B cell (primary cell): ENCODE measurements at regions not wholly inside any gene's neighbourhood (a gene's known extent, or its start where the extent isn't known, plus 50 kb on each side); places are given as distances from the start of the nearest gene placed in this dataset.

Experiments
- EZH2 ChIP-seq: IDR thresholded peaks from 2 replicates; pipeline ENCODE4 v1.6.1; 2012; ENCODE audit warnings: borderline replicate concordance, low read depth, mild to moderate bottlenecking, moderate library complexity, low read length; ENCODE audit not compliant: insufficient read depth, poor library complexity, severe bottlenecking
- TF ChIP-seq, protein P1 (sequence below): fragments of 200-600 bp; IDR thresholded peaks from one replicate; pipeline ENCODE4 v1.8.0; 2022; ENCODE audit warnings: antibody characterized with exemption, mild to moderate bottlenecking

DNA sequence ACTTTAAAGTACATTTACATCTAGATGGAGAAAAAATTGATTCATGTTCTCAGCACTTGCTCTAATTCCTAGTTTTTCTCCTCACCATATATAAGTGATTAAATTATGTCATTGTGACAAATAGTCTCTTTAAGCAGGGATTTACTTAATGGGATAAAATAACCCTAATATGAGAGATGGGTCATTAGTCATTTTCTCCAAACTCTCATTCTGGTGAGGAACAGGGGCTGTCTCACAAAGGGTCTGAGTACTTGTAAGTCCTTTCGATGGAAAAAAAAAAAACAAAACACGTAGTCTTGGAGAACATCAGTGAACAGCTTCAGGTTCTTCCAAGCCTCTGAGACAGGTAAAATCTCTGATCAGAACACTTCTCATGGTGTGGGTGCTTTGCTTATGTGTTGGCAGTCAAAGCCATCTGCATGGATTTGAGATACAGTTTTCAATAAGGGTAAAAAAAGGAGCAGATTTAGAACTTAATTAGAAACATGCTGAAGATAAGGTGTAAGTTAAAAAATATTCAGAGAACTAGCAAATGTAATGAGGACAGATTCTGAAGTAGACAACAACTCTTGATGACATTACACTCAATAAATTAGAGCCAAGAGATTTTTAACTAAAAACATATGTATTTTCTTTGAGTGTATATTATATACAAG, 1668.9 kb upstream of the MIR17HG start:
- TF ChIP-seq, protein P1, sequence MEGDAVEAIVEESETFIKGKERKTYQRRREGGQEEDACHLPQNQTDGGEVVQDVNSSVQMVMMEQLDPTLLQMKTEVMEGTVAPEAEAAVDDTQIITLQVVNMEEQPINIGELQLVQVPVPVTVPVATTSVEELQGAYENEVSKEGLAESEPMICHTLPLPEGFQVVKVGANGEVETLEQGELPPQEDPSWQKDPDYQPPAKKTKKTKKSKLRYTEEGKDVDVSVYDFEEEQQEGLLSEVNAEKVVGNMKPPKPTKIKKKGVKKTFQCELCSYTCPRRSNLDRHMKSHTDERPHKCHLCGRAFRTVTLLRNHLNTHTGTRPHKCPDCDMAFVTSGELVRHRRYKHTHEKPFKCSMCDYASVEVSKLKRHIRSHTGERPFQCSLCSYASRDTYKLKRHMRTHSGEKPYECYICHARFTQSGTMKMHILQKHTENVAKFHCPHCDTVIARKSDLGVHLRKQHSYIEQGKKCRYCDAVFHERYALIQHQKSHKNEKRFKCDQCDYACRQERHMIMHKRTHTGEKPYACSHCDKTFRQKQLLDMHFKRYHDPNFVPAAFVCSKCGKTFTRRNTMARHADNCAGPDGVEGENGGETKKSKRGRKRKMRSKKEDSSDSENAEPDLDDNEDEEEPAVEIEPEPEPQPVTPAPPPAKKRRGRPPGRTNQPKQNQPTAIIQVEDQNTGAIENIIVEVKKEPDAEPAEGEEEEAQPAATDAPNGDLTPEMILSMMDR: no peak
- no peak for TF ChIP-seq EZH2
